MM.1S (cell line): ENCODE measurements at regions not wholly inside any gene's neighbourhood (a gene's known extent, or its start where the extent isn't known, plus 50 kb on each side); places are given as distances from the start of the nearest gene placed in this dataset.

ENCODE experiments used
- DNase-seq: peaks from one replicate; pipeline ENCODE4 v3.0.0-alpha.2; 2015
- H2AFZ ChIP-seq: fragments of 300-600 bp; sonication (generic); 2 replicates; pipeline ENCODE4 v1.6.0; 2016; ENCODE audit warnings: antibody characterized with exemption, low read length
- H3F3A ChIP-seq: fragments of 300-600 bp; sonication (generic); 2 replicates; pipeline ENCODE4 v1.6.1; 2016; ENCODE audit warnings: mild to moderate bottlenecking, antibody characterized with exemption, low read length, moderate library complexity, mixed read lengths; ENCODE audit not compliant: insufficient read depth
- H3K27ac ChIP-seq: fragments of 300-600 bp; sonication (generic); 2 replicates; pipeline ENCODE4 v1.5.1; 2016; ENCODE audit warnings: mild to moderate bottlenecking, low read length
- H3K27me3 ChIP-seq: fragments of 300-600 bp; sonication (generic); replicated peaks from 2 replicates; pipeline ENCODE4 v1.6.0; 2016; ENCODE audit warnings: low read length; ENCODE audit not compliant: insufficient read depth
- H3K36me3 ChIP-seq: fragments of 300-600 bp; sonication (generic); replicated peaks from 2 replicates; pipeline ENCODE4 v1.6.1; 2016; ENCODE audit warnings: mild to moderate bottlenecking, low read length, mixed read lengths; ENCODE audit not compliant: insufficient read depth
- H3K4me1 ChIP-seq: fragments of 300-600 bp; sonication (generic); 2 replicates; pipeline ENCODE4 v1.6.1; 2016; ENCODE audit warnings: low read length, mixed read lengths
- H3K4me2 ChIP-seq: fragments of 300-600 bp; sonication (generic); 2 replicates; pipeline ENCODE4 v1.6.0; 2016; ENCODE audit warnings: low read depth, low read length
- H3K4me3 ChIP-seq: fragments of 300-600 bp; sonication (generic); 2 replicates; pipeline ENCODE4 v1.5.1; 2016; ENCODE audit warnings: low read length, mixed read lengths
- H3K79me2 ChIP-seq: fragments of 300-600 bp; sonication (generic); 2 replicates; pipeline ENCODE4 v1.6.1; 2016; ENCODE audit warnings: mixed run types, low read length, mixed read lengths
- H3K9ac ChIP-seq: fragments of 300-600 bp; sonication (generic); 2 replicates; pipeline ENCODE4 v1.6.1; 2016; ENCODE audit warnings: low read length, mixed read lengths
- H3K9me2 ChIP-seq: fragments of 300-600 bp; sonication (generic); replicated peaks from 2 replicates; pipeline ENCODE4 v1.6.1; 2016; ENCODE audit warnings: mild to moderate bottlenecking, low read length, mixed read lengths; ENCODE audit not compliant: insufficient read depth
- H3K9me3 ChIP-seq: fragments of 300-600 bp; sonication (generic); replicated peaks from 2 replicates; pipeline ENCODE4 v1.6.1; 2016; ENCODE audit warnings: mild to moderate bottlenecking, low read length, mixed read lengths; ENCODE audit not compliant: insufficient read depth
- H4K20me1 ChIP-seq: fragments of 300-600 bp; sonication (generic); 2 replicates; pipeline ENCODE4 v1.6.1; 2016; ENCODE audit warnings: mild to moderate bottlenecking, low read length, moderate library complexity, mixed read lengths; ENCODE audit not compliant: insufficient read depth
- CTCF ChIP-seq: fragments of 300-600 bp; sonication (generic); IDR thresholded peaks from 2 replicates; pipeline ENCODE4 v1.5.1; 2016; ENCODE audit warnings: antibody characterized with exemption, low read length, mixed read lengths
- EZH2 ChIP-seq: fragments of 300-600 bp; sonication (generic); optimal IDR thresholded peaks from 2 replicates; pipeline ENCODE3; 2017; ENCODE audit warnings: low read depth, mild to moderate bottlenecking, antibody characterized with exemption, low read length, mixed read lengths
- EZH2phosphoT487 ChIP-seq: fragments of 300-600 bp; sonication (generic); IDR thresholded peaks from 2 replicates; pipeline ENCODE4 v1.6.1; 2018; ENCODE audit warnings: antibody characterized with exemption, low read length

GRCh38 chr9:2253636-2254580 lies 238.8 kb downstream of the SMARCA2 start:
- TF ChIP-seq CTCF (no peak), EZH2 (no peak), EZH2phosphoT487 (no peak)
- Histone ChIP-seq H2AFZ (no peak overlapping the region), H3F3A (no peaks in the 10 kb centered on the region), H3K4me1 (no peaks in the 10 kb centered on the region), H3K4me3 (no peak overlapping the region), H3K9me2 (no peaks in the 10 kb centered on the region), H3K79me2 (no peaks in the 10 kb centered on the region), H3K27ac (no peak overlapping the region), H4K20me1 (no peaks in the 10 kb centered on the region), H3K9ac (no peak overlapping the region), H3K9me3 (no peaks in the 10 kb centered on the region), H3K27me3 (no peaks in the 10 kb centered on the region), H3K4me2 (no peak overlapping the region), H3K36me3 (no peaks in the 10 kb centered on the region)
- no peak for DNase-seq

- Histone ChIP-seq H3K27ac (no peak overlapping the region), H3K27me3 (no peaks in the 10 kb centered on the region), H3K9me2 (no peaks in the 10 kb centered on the region), H3K36me3 (no peaks in the 10 kb centered on the region), H2AFZ (no peak overlapping the region), H3F3A (no peaks in the 10 kb centered on the region), H3K9ac (no peak overlapping the region), H3K9me3 (no peaks in the 10 kb centered on the region), H3K4me1 (no peaks in the 10 kb centered on the region), H4K20me1 (no peaks in the 10 kb centered on the region), H3K4me3 (no peak overlapping the region), H3K79me2 (no peaks in the 10 kb centered on the region), H3K4me2 (no peak overlapping the region)
- DNase-seq: no peak
- TF ChIP-seq EZH2: no peak
- TF ChIP-seq EZH2phosphoT487: no peak
- no peak for TF ChIP-seq CTCF
These were observed 240.0 kb downstream of the SMARCA2 start for GRCh38 chr9:2255128-2255527.

- Histone ChIP-seq H3K4me3 (no peak overlapping the region), H4K20me1 (no peaks in the 10 kb centered on the region), H3K36me3 (no peaks in the 10 kb centered on the region), H3K9ac (no peak overlapping the region), H2AFZ (no peak overlapping the region), H3K4me2 (no peak overlapping the region), H3K79me2 (no peaks in the 10 kb centered on the region), H3K9me2 (no peaks in the 10 kb centered on the region), H3F3A (no peaks in the 10 kb centered on the region), H3K9me3 (no peaks in the 10 kb centered on the region), H3K4me1 (no peaks in the 10 kb centered on the region), H3K27me3 (no peaks in the 10 kb centered on the region), H3K27ac (no peak overlapping the region)
- TF ChIP-seq CTCF (no peak), EZH2 (no peak), EZH2phosphoT487 (no peak)
- no peak for DNase-seq
These were observed 242.2 kb downstream of the SMARCA2 start for GRCh38 chr9:2257248-2257929.
